GM19463 (cell line): ENCODE measurements at regions not wholly inside any gene's neighbourhood (a gene's known extent, or its start where the extent isn't known, plus 50 kb on each side); places are given as distances from the start of the nearest gene placed in this dataset.

Experiments used
- ATAC-seq: cut with Tn5 transposase; IDR thresholded peaks from one replicate; pipeline ENCODE4 v1.9.1; 2021; ENCODE audit warnings: mild to moderate bottlenecking, moderate library complexity; ENCODE audit not compliant: unreplicated experiment

GRCh38 chr2:221640686-221641085 is 68.6 kb upstream of the EPHA4 start:
- ATAC-seq, result no peak

DNA sequence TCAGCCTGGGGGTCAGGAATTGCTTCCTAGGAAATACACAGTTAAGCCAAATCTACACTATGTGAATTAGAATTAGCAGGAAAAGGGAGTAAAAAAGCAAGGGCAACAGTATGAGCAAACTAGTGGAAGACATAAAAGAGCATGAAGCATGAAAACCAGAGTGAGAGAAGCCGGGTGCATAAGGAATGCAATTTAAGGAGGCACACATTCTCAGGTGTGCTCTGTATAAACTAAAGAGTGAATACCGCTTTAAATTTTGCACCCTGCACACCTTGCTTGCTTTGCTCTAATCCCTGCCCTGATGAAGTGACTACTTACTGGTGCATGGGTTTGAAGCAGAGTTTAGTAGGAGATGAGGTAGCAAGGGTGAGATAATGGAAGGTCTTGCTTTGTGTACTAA is 65.7 kb upstream of the EPHA4 start:
- ATAC-seq, result no peak

- no peak for ATAC-seq
These were observed 63.8 kb upstream of the EPHA4 start for GRCh38 chr2:221635949-221636348.

GRCh38 chr2:221629468-221629867 is 57.4 kb upstream of the EPHA4 start:
- ATAC-seq, result no peak

DNA sequence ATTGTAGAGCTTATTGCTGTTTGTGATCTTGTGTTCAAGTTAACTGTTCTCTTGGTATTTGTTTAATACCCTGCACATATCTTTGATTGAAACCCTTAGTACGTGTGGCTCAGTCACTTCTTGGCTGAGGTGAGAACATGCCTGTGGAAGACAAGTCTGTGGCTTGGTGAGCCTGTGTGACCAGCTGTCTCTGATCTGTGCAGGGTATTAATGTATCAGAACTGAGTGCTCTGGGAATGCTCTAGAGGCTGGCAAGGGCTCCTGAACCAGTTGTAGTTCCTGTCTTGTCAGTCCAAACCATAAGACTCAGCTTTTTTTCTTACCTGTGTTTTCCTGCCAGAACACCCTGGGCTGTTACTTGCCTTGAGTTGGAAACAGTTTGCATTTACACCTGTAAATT is 52.4 kb upstream of the EPHA4 start:
- ATAC-seq, result no peak
